GM06990 (cell line): ENCODE measurements at regions not wholly inside any gene's neighbourhood (a gene's known extent, or its start where the extent isn't known, plus 50 kb on each side); places are given as distances from the start of the nearest gene placed in this dataset.

Source experiments
- DNase-seq: peaks from one replicate; pipeline ENCODE4 v3.0.0-alpha.2; 2011; ENCODE audit not compliant: insufficient read length; ENCODE audit errors: extremely low read depth
- H3K27me3 ChIP-seq: replicated peaks from 2 replicates; pipeline ENCODE4 v1.6.0; 2011; ENCODE audit warnings: low read length; ENCODE audit not compliant: control insufficient read depth, insufficient read depth
- H3K36me3 ChIP-seq: 2 replicates; pipeline ENCODE4 v1.5.1; 2011; ENCODE audit warnings: low read length; ENCODE audit not compliant: control insufficient read depth, insufficient read depth
- H3K4me3 ChIP-seq: replicated peaks from 2 replicates; pipeline ENCODE4 v1.5.1; 2011; ENCODE audit warnings: low read depth, mild to moderate bottlenecking, control low read depth, low read length
- TF ChIP-seq, protein P1 (sequence below): IDR thresholded peaks from 2 replicates; pipeline ENCODE4 v1.5.1; 2011; ENCODE audit warnings: low read length, control low read depth, mild to moderate bottlenecking, inconsistent platforms; ENCODE audit not compliant: insufficient read depth, poor library complexity, severe bottlenecking

DNA sequence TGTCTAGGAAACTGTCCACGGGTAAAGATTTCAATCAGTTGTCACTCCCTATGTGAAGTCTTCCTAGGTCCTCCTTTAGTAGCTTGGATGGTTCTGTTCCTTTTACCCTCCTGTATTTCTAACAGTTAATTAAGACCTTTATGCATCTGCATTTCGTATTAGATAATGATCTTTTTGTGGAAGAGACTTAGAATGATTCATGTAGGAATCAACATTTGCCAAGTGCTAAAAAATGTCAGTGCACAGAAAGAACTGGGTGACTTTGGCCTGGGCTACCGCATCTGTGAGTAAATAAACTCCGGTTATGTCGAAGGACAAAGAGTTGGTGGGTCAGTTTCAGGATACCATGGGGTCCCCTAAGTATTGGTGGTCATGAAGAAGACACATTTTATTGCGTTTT lies 918.0 kb downstream of the TFAP2A start:
- DNase-seq = no peak

DNA sequence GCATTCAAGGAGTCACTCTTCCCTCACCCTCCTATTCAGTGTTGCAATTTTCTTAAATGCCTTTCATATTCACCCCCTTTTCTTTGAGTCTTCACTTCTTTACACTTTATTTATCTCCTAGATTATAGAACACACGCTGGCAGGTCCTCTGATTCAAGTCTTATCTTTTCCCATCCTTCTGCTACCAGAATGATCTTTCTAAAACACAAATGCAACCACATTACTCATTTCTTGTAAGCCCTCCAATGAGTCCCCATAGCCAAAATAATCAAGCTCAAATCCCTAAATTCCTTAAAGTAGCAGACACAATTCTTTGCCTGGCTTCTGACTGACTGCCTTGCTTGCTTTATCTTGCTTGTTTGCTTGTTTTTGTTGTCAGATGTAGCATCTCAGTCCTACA lies 920.0 kb downstream of the TFAP2A start:
- no peak overlapping the region for H3K4me3 ChIP-seq
- TF ChIP-seq, protein P1, sequence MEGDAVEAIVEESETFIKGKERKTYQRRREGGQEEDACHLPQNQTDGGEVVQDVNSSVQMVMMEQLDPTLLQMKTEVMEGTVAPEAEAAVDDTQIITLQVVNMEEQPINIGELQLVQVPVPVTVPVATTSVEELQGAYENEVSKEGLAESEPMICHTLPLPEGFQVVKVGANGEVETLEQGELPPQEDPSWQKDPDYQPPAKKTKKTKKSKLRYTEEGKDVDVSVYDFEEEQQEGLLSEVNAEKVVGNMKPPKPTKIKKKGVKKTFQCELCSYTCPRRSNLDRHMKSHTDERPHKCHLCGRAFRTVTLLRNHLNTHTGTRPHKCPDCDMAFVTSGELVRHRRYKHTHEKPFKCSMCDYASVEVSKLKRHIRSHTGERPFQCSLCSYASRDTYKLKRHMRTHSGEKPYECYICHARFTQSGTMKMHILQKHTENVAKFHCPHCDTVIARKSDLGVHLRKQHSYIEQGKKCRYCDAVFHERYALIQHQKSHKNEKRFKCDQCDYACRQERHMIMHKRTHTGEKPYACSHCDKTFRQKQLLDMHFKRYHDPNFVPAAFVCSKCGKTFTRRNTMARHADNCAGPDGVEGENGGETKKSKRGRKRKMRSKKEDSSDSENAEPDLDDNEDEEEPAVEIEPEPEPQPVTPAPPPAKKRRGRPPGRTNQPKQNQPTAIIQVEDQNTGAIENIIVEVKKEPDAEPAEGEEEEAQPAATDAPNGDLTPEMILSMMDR = no peak
- H3K27me3 ChIP-seq = no peaks in the 10 kb centered on the region
- H3K36me3 ChIP-seq = no peaks in the 10 kb centered on the region
- no peak for DNase-seq

More for the DNA sequence above, 918.0 kb downstream of the TFAP2A start:
- H3K4me3 ChIP-seq = no peak overlapping the region
- TF ChIP-seq, protein P1 = no peak
- no peaks in the 10 kb centered on the region for H3K36me3 ChIP-seq
- H3K27me3 ChIP-seq = no peaks in the 10 kb centered on the region

DNA sequence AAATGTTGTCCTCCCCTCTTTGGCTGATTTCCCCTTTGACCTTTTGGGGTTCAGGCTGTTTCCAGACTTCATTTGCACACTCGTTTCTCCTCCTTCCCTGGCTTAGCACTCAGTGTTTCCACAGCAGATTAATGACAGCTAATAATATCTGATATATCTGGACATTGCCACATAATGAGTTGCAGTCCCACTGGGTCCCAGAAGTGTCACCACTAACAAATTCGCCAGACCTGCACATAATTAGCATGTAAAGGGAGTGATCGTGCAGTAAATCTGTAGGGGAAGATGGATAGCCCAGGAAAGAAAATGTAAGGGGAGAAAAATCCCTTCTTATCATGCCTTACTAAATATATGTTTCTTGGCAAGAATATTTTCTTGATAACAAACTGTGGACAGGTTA lies 922.1 kb downstream of the TFAP2A start:
- no peaks in the 10 kb centered on the region for H3K27me3 ChIP-seq
- no peaks in the 10 kb centered on the region for H3K36me3 ChIP-seq
- TF ChIP-seq, protein P1 = no peak
- no peak overlapping the region for H3K4me3 ChIP-seq
- no peak for DNase-seq

DNA sequence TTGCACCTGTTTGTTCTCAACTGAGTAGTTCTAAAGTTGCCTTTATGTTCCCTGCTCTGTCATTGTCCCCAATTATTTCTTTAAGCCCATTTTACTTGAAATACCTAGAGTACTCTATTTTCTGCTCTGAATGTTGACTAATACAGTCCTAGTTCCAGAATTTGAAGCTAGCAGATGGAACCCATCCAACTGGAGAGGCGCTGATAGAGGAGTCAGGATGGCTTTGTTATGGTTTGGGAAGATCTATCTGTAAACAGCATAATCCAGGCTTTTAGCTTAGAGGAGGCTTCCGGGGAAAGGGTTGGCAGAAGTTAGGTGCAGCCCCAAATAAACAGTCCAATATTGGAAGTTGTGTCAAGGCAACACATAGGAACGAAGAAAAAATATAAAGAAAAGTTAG lies 927.7 kb downstream of the TFAP2A start:
- DNase-seq = no peak
- Histone ChIP-seq H3K27me3 (no peaks in the 10 kb centered on the region), H3K36me3 (no peaks in the 10 kb centered on the region), H3K4me3 (no peak overlapping the region)
- TF ChIP-seq, protein P1 = no peak

DNA sequence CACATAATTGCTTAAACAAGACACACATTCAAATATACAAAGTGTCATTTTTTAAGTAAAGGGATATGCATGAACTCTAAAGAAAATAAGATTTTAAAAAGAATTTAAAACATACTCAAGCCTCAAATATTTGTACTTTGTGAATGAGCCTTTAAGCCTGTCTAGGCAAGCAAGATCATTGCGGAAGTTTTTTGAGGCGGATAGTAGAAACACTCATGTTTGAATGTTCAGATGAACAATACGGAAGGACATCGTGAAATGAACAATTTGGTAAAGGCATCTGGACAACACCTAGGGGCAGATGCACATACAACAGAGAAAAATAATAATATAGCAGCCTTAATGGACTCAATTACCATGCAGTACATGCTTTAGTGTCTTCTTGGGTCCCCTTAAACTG lies 928.9 kb downstream of the TFAP2A start:
- Histone ChIP-seq H3K27me3 (no peaks in the 10 kb centered on the region), H3K4me3 (no peak overlapping the region), H3K36me3 (no peaks in the 10 kb centered on the region)
- no peak for DNase-seq
- TF ChIP-seq, protein P1 = no peak

DNA sequence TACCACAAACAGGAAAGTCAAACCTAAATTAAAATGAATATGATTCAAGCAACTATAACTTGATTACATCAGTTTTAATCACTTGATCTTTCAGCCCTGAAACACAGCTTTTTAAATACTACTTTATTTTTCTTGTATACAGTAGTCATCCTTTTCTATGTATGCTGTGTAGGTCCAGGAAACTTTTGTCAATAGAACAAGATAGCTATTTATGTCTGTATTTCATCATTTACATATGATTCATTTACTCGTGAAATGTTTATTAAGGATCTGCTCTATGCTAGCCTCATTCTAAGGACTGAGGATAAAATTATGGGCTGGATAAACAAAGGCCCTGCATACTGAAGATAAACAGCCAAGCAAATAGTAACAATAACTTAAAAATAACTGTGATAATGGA lies 930.2 kb downstream of the TFAP2A start:
- Histone ChIP-seq H3K36me3 (no peaks in the 10 kb centered on the region), H3K27me3 (no peaks in the 10 kb centered on the region), H3K4me3 (no peak overlapping the region)
- no peak for DNase-seq
- TF ChIP-seq, protein P1 = no peak
